ENCODE measurements at regions not wholly inside any gene's neighbourhood (a gene's known extent, or its start where the extent isn't known, plus 50 kb on each side); places are given as distances from the start of the nearest gene placed in this dataset.

GRCh38 chr1:106232128-106232527 is 824.3 kb upstream of the PRMT6 start:
- no peak for DNase-seq (ENCODE audit: low spot score)
- TF ChIP-seq YY1 (IDR thresholded peaks at IDR 0.05) (no peak), HNF4G (IDR thresholded peaks at IDR 0.05) (no peak), REST (IDR thresholded peaks at IDR 0.05) (no peak), ZBTB33 (IDR thresholded peaks at IDR 0.05) (no peak), HNF4A (conservative IDR thresholded peaks at IDR 0.05) (no peak), GABPA (IDR thresholded peaks at IDR 0.05 in 1 of 2, conservative IDR thresholded peaks at IDR 0.05 in 1 of 2) (no peak), TAF1 (conservative IDR thresholded peaks at IDR 0.05) (no peak), FOXA1 (IDR thresholded peaks at IDR 0.05) (no peak), MAX (IDR thresholded peaks at IDR 0.05) (no peak), RAD21 (IDR thresholded peaks at IDR 0.05) (no peak), FOXA2 (IDR thresholded peaks at IDR 0.05) (no peak), SP1 (IDR thresholded peaks at IDR 0.05) (no peak)
- H3K4me1 ChIP-seq (ENCODE audit: control insufficient read depth in 4 of 4, insufficient read depth in 4 of 4, low read length in 3 of 4): no peaks in the 10 kb centered on the region
- H3K27ac ChIP-seq (ENCODE audit: low read depth in 1 of 2, low read length in 2 of 2): no peak overlapping the region
- H3K9me3 ChIP-seq (ENCODE audit: control insufficient read depth in 4 of 4, low read length in 3 of 4): peaks cover 0 to 3% (median 0%) of the 10 kb centered on the region in 4 donors
- H3K27me3 ChIP-seq (ENCODE audit: control insufficient read depth in 4 of 4, insufficient read depth in 4 of 4, low read length in 3 of 4): no peaks in the 10 kb centered on the region
- no peak overlapping the region for H3K9ac ChIP-seq (ENCODE audit: low read depth in 1 of 2, low read length in 2 of 2)
- no peaks in the 10 kb centered on the region for H3K36me3 ChIP-seq (ENCODE audit: control insufficient read depth in 4 of 4, insufficient read depth in 3 of 4, low read depth in 1 of 4, low read length in 3 of 4)
- 82% methylated on average over 1 of the region's 1 CpG for WGBS
- H3K4me3 ChIP-seq (ENCODE audit: low read depth in 1 of 3, low read length in 3 of 3): no peak overlapping the region

- WGBS: 77% methylated on average over 2 of the region's 2 CpGs
- no peak overlapping the region for H3K27ac ChIP-seq (ENCODE audit: low read depth in 1 of 2, low read length in 2 of 2)
Measured at GRCh38 chr1:106233511-106233910, 823.0 kb upstream of the PRMT6 start.

More at GRCh38 chr1:106233511-106233910, 823.0 kb upstream of the PRMT6 start:
- Histone ChIP-seq H3K36me3 (ENCODE audit: control insufficient read depth in 4 of 4, insufficient read depth in 3 of 4, low read depth in 1 of 4, low read length in 3 of 4) (no peaks in the 10 kb centered on the region), H3K4me1 (ENCODE audit: control insufficient read depth in 4 of 4, insufficient read depth in 4 of 4, low read length in 3 of 4) (no peaks in the 10 kb centered on the region), H3K9me3 (ENCODE audit: control insufficient read depth in 4 of 4, low read length in 3 of 4) (peaks cover 0 to 3% (median 0%) of the 10 kb centered on the region in 4 donors), H3K4me3 (ENCODE audit: low read depth in 1 of 3, low read length in 3 of 3) (no peak overlapping the region), H3K27me3 (ENCODE audit: control insufficient read depth in 4 of 4, insufficient read depth in 4 of 4, low read length in 3 of 4) (no peaks in the 10 kb centered on the region), H3K9ac (ENCODE audit: low read depth in 1 of 2, low read length in 2 of 2) (no peak overlapping the region)
- no peak for DNase-seq (ENCODE audit: low spot score)
- TF ChIP-seq FOXA1 (IDR thresholded peaks at IDR 0.05) (no peak), CTCF (IDR thresholded peaks at IDR 0.05; ENCODE audit: low read depth, low read length, missing input control) (no peak), FOXA2 (IDR thresholded peaks at IDR 0.05) (no peak), GABPA (IDR thresholded peaks at IDR 0.05 in 1 of 2, conservative IDR thresholded peaks at IDR 0.05 in 1 of 2) (no peak)

All from liver (tissue), 8 donors.